ENCODE measurements at regions not wholly inside any gene's neighbourhood (a gene's known extent, or its start where the extent isn't known, plus 50 kb on each side); places are given as distances from the start of the nearest gene placed in this dataset.
A peak's percentile ranks its signal among the peaks of the same experiment; 100 is the strongest.
"Not testable (repeated sequence)": the region's sequence is repeated elsewhere in the genome, so short reads cannot be mapped to it uniquely, and the experiment has no call there.

DNA sequence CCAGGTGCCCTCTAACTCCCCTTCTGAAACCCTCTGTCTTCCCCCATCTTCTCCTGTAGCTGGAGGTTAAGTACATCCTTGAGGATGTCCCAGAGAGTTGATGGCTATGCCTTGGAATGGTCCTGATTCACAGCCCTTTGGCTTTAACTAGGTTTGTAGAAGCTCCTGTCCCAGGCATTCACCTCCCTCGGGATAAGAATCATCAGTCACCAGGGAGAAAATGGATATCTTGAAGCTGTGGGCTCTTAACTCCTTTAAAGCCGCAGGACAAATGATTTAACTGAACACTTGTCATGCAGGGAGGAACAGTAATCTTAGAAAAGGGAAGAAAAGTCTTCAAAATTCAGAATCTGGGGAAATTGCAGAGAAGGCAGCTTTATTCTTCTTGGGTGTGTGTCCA is 139.9 kb downstream of the PSAT1 start:
- DNase-seq (ENCODE audit: low read depth, low spot score) = no peak
- no peak overlapping the region for H3K4me3 ChIP-seq (ENCODE audit: low read length)

DNA sequence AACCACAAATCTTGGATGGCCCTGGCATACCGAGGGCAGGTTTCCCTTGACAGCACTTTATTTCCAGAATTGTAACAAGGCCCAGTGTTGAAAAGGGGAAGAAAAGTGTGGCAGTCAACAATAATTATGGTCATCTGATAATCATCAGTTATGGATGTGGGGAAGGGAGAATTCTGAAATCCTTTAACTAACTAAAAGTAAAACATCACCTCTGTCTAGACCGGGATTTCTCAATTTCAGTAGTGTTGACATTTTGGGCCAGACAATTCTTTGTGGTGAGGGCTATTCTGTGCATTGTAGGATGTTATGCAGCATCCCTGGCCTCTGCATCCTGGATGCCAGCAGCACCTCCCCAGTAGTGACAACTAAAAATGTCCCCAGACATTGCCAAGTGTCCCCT is 140.4 kb downstream of the PSAT1 start:
- no peak for DNase-seq (ENCODE audit: low read depth, low spot score)
- no peak overlapping the region for H3K4me3 ChIP-seq (ENCODE audit: low read length)

DNA sequence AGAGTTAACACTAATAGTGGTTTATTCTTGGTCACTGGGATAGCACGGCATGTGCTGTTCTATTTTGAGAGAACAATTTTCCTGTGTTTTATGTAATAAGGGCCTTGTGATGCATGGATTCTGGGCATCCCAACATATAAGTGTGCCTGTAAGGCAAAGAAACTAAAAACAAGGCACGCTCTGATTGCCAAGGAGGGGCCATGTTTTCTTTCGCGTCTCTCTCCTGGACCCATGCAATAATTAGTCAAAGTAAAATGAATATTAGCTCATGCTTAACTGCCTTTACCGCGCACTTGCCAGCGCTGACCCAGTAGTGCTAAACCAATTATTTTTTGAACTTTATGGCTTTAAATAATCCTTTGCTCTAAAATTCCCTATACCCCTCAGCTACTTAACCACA is 140.9 kb downstream of the PSAT1 start:
- no peak overlapping the region for H3K4me3 ChIP-seq (ENCODE audit: low read length)

DNA sequence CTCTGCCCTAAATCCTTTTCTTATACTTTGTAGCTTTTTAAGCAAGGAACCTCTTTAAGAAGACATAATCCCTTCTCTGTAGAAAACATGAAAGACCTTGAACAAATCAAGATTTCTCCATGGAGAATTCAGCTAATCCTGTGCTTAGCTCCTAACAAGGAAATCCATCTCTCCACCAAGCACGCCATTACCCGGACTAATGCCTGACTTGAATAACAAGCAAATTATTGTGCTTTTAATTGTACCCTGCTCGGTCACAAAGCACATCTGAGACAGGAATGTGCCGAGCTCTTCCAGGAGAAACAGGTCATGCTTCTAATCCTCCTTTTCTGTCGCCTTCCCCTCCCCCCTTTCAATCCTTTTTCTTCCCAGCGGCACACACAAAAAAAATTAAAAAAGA is 141.3 kb downstream of the PSAT1 start:
- DNase-seq (ENCODE audit: low read depth, low spot score) = no peak
- H3K4me3 ChIP-seq (ENCODE audit: low read length) = no peak overlapping the region

More for the DNA sequence above, 140.9 kb downstream of the PSAT1 start:
- no peak for DNase-seq (ENCODE audit: low read depth, low spot score)

DNA sequence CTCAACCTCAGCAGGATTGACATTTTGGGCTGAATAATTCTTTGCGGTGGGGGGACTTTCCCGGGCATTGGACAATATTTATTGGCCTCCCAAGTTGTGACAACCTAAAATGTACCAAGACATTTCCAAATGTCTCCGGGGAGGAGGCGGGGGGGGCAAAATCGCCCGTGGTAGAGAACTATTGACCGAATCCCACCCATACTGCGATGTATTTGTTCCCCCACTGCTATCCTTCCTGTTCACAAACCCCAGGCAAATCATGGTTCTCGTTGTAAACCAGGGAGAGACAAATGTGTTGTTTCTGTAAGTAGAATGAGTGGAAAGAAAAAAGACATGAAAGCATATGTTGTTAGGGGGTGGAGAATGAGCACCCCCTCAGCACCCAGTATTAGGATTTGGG is 141.9 kb downstream of the PSAT1 start:
- DNase-seq (ENCODE audit: low read depth, low spot score) = no peak
- no peak overlapping the region for H3K4me3 ChIP-seq (ENCODE audit: low read length)

DNA sequence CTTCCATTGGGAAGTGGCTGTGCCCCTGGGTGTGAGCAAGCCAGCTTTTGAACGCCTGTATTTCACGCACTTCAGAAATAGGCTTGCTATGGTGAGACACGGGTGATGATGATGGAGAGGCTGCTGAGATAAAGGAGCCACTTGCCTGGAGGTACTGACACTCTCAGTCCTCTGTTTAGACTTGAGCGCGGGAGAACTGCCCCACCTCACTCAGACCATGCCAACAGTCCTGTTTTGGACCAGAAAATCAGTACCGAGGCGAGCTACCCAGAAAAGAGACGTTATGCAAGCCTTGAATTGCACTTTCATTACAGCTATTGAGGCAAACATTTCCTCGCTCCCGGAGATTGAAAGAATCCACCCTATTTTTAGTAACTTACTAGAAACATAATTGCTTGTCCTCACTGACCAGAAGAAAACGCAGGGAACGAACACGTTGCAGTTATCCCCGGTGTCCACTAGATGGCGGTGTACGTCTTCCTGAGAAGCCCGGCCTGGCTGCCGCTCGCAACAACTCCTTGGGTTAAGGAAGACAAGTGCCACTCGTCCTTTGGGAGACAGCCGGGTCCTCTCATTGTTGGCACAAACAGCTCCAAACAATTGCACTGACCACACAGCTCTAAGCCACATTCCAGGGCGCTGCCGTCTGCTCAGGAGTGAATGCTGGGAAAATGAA is 142.4 kb downstream of the PSAT1 start:
- no peak overlapping the region for H3K4me3 ChIP-seq (ENCODE audit: low read length)
- DNase-seq (ENCODE audit: low read depth, low spot score) = peak; percentile 55

DNA sequence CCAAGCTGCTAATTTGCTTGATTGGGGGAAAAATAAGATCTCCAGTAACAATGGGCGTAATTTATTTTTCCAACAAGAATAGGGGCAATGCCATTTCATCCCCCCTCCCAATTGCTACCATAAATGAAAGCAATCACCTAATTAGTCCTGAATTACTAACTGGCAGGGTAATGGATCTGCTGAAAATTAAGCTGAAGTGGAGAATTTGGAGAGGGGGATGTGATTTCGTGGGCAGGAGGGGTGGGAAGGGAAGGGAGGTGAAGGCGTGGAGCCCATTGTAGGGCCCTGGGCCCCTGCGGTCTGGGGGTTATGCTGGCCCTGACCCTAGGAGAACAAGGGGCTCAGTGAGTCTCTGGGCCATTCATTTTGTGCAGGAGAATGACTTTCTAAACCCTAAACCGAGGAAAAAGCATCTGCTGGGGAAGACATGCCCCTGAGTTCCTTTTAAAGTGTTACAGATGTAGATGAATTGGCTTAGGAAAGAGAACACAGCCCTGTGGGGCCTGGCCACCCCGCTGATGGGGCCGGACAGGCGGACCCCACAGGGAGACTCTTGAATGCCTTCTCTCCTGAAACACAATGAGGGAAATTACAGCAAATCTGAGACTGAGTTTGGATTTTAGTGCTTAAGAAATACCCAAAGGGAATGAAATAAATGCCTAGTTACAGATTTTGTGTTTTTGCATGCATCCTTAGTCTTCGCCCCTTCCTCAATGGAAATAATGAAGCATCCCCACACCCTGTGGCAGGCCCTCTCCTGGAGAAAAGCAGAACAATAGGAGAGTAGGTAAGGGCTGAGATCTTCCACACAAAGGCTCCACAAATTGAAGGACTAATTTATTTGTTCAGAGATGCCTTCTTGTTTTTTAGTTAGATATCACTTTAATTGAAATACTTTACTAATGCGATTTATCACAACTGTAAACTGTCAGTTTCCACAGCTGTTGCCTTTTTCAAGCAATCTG is 143.2 kb downstream of the PSAT1 start:
- H3K4me3 ChIP-seq (ENCODE audit: low read length) = no peak overlapping the region
- DNase-seq (ENCODE audit: low read depth, low spot score) = no peak

DNA sequence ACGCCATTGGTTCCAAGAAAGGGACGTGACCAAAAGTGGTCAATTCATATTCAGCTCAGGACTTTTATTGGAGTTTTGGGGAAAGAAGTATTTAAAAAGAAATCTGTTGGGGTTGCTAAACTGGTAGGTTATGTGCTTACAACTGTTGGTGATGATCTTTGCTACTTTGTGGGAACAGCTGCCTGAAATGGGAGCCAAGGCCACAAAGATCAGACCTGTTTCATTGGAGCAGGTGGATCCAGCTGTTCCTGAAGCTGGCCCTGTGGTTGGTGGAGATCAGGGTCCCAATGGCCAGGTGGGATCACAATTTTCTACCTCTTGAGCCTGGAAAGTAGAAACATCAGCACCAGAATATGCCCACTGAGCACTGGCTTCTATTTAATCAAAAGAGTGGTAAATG is 144.5 kb downstream of the PSAT1 start:
- no peak for DNase-seq (ENCODE audit: low read depth, low spot score)
- H3K4me3 ChIP-seq (ENCODE audit: low read length) = no peak overlapping the region

DNA sequence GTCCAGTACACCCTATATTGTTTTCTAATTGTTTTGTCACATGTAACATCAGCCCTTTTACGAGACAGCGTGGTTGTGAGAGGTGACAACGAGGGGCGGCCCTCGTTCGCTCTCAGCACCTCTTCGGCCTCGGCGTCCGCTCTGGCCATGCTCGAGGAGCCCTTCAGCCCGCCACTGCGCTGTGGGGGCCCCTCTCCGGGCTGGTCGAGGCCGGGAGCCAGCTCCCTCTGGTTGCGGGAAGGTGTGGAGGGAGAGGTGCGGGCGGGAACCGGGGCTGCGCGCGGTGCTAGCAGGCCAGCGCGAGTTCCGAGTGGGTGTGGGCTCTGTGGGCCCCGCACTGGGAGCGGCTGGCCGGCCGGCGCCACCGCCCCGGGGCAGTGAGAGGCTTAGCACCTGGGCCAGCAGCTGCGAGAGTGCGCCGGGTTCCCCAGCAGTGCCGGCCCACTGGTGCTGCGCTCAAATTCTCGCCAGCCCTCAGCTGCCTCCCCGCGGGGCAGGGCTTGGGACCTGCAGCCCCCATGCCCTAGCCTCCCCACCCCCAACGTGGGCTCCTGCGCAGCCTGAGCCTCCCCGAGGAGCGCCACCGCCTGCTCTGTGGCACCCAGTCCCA is 145.0 kb downstream of the PSAT1 start:
- H3K4me3 ChIP-seq (ENCODE audit: low read length) = no peak overlapping the region
- DNase-seq (ENCODE audit: low read depth, low spot score) = no peak

DNA sequence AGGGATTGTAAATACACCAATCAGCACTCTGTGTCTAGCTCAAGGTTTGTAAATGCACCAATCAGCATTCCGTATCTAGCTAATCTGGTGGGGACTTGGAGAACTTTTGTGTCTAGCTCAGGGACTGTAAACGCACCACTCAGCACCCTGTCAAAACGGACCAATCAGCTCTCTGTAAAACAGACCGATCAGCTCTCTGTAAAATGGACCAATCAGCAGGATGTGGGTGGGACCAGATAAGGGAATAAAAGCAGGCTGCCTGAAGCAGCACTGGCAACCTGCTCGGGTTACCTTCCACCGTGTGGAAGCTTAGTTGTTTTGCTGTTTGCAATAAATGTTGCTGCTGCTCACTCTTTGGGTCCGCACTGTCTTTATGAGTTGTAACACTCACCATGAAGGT is 145.7 kb downstream of the PSAT1 start:
- not testable (repeated sequence) for DNase-seq (ENCODE audit: low read depth, low spot score)

DNA sequence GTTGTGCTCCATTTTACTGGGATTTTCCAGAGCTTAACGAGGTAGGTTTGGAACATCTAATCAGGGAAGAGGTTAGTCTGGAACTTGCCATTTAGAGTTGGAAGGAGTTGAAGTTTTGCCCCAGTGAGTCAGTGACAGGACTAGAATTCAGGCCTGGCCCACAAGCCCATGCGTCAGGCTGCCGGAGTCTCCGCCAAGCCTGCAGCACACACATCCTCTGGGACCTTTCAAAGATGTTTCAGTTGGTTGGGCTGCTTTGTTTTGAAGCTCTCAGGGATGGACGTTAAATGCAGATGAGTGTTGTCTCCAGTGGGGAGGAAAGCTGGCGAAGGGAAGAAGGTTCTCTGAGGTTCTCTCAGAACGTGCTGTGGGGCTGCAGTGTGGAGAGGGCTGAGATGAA is 147.0 kb downstream of the PSAT1 start:
- H3K4me3 ChIP-seq (ENCODE audit: low read length) = no peak overlapping the region
- no peak for DNase-seq (ENCODE audit: low read depth, low spot score)

More for the DNA sequence above, 145.7 kb downstream of the PSAT1 start:
- not testable (repeated sequence) for H3K4me3 ChIP-seq (ENCODE audit: low read length)

DNA sequence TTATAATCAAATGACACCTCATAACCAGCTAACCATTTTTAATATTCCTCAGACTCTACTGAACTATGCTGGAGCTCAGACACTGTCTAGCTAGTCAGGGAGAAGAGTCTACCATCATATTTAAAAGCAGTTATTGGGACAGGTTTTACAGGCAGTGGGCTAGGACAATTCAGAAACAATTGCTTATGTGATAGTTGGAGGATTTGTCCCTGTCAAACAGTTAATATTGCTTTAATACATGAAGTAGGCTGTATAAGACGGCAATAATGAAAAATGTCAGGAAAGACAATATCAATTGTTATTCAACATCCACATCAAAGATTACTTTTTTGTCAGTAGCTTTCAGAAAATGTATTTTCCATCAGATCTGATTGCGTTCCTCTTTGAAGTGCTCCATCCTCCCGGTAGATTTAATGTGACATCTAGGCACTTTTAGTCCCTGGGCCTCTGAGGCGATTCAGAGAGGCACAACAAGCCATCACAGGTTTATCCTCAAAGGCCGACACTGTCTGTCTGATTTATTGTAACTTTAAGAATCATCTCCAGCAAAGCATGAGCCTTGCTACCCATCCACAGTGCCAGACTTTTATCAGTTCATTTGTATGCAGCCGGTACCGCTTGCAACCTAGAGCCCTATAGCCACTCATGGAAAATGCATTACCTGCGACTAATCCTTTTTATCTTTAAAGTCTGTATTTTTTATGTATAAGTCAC is 152.2 kb downstream of the PSAT1 start:
- DNase-seq (ENCODE audit: low read depth, low spot score) = no peak
- no peak overlapping the region for H3K4me3 ChIP-seq (ENCODE audit: low read length)

DNA sequence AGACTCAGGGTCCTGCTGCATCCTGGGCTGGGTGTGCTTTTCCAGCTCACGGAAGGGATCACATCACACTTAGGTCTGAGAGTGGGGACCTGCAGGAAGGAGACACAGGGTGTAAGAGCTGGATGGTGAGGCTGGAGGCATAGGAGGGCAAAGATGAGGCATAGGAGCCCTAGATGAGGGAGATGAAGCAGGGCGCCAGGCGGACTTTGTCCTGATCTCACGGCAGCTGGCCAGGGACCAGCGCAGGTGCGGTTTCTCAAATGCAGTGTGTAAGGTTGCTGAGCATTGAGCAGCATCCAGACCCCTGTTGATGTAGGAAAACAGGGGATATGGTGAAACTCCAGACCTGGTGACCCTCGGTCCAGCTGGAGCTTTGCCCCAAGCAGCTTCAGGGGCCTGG is 156.5 kb downstream of the PSAT1 start:
- no peak overlapping the region for H3K4me3 ChIP-seq (ENCODE audit: low read length)
- no peak for DNase-seq (ENCODE audit: low read depth, low spot score)

DNA sequence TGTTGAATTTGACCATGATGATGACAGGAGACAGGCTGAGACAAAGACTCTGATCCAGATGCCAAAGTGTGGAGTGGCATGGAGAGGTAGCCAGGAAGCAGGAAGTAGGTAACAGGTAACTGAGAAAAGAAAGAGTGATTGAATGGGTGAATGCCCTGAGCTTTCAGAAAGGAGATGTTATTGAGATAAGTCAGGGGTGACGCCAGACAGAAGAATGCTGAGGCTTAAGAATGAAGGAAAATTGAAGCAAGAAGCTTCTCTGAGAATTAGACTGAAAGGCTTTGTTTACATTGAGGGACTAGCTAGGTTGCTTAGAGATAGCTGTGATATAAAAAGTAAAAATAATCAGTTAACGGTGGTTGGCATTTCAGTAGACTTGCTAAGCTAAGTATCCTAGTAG is 165.7 kb downstream of the PSAT1 start:
- DNase-seq (ENCODE audit: low read depth, low spot score) = no peak
- no peak overlapping the region for H3K4me3 ChIP-seq (ENCODE audit: low read length)

DNA sequence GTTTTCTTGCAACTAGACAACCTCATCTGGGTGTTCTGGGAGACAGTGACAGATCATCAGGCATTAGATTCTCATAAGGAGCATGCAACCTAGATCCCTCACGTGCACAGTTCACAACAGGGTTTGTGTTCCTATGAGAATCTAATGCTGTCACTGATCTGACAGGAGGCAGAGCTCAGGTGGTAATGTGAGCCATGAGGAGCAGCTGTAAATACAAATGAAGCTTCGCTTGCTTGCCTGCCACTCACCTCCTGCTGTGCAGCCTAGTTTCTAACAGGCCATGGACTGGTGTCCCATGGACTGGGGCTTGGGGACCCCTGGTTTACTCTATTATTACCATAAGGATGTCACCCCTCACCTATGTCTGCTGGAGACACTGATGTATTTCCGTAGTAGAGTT is 166.8 kb downstream of the PSAT1 start:
- no peak overlapping the region for H3K4me3 ChIP-seq (ENCODE audit: low read length)
- no peak for DNase-seq (ENCODE audit: low read depth, low spot score)

DNA sequence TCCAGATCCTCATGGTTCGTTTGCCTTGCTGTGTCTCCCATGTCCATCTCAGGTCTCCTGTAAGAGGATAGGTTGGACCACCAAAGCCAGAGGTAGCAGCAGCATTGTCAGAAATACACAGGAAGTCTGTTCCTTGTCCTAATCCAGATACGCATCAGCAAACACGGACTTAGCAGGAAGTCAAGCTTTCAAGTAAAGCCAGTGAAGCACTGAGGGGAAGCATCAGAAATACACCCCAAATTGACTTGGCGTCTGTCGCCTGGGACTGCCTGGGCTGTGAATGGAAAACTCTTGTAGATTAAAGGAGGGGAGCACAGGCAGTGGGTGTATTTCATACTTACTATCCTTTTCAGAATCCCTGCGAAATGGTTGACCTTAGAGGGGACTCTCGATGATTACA is 171.3 kb downstream of the PSAT1 start:
- H3K4me3 ChIP-seq (ENCODE audit: low read length) = no peak overlapping the region
- DNase-seq (ENCODE audit: low read depth, low spot score) = no peak

DNA sequence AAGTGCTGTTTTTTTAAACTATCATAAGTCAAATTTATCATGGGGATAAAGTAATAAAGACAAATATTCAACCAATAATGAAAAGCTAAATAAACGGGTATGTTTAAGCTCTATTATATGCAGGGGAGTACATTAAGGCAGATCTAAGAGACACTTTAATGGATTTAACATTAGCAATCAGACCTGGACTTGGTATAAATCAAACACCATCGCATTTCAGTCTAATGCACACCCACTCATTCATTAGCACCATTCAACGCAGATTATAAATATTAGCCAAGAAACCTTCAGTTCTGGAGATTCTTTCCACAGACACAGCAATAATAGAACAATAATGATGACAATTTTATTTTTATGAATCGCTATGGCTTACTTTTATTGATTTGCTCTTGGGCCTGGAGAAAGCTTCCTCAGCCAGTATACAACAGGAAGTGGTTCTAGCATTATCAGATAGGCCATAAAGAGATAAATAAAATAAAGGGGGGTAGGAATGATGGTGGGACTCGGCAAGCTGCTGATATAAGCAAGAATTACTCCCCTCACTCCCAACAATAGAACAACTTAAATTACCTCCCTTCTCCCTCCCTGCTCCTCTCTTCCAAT is 172.2 kb downstream of the PSAT1 start:
- no peak for DNase-seq (ENCODE audit: low read depth, low spot score)
- H3K4me3 ChIP-seq (ENCODE audit: low read length) = no peak overlapping the region

DNA sequence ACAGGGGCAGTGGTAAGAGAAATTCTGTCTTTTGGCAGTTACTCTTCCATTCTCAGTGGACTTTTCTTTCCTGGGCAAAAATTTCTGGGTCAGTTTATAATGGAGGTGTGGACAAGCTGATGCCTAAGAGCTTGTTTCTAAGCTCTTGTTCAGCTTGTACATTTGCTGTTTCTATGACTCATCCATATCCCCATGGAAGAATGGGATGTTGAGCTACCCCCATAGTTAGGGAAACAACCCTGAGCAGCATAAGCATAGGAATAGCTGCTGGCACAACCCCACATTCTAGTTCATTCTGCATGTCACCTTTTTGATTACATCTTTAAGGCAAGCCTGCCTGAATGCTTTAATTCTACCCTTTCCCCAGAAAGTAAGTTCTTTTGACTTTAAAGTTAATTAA is 173.3 kb downstream of the PSAT1 start:
- no peak overlapping the region for H3K4me3 ChIP-seq (ENCODE audit: low read length)
- DNase-seq (ENCODE audit: low read depth, low spot score) = no peak

DNA sequence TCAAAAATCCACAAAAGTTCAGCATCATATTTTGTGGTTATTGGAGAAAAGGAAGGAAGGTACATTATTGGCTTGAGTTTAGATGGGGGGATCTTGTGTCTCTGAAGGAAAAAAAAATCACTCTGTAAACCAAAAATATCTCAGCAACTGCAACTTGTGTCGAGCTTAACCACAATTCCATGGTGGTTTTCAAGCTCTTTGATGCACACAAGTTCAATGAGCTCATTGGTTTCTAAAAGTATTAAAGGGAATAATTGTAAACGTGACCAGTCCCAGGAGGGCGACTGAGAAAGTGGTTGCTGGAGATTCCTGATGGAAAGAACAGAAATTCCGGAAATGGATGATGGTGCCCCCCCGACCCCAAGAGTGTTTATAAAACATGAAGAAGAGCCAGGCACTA is 173.8 kb downstream of the PSAT1 start:
- DNase-seq (ENCODE audit: low read depth, low spot score) = peak; percentile 36

More for the DNA sequence above, 173.8 kb downstream of the PSAT1 start:
- no peak overlapping the region for H3K4me3 ChIP-seq (ENCODE audit: low read length)

All from Jurkat, Clone E6-1 (cell line).